Mesodermal cell (in vitro differentiated cells): ENCODE measurements at regions not wholly inside any gene's neighbourhood (a gene's known extent, or its start where the extent isn't known, plus 50 kb on each side); places are given as distances from the start of the nearest gene placed in this dataset.

Experiments
- H3K27ac ChIP-seq: 2 replicates; pipeline ENCODE4 v1.7.0; 2013; ENCODE audit warnings: mild to moderate bottlenecking, low read depth, low read length, moderate library complexity; ENCODE audit not compliant: severe bottlenecking
- H3K36me3 ChIP-seq: 2 replicates; pipeline ENCODE4 v1.7.1; 2013; ENCODE audit warnings: mild to moderate bottlenecking, low read length, moderate library complexity; ENCODE audit not compliant: control insufficient read depth, insufficient read depth
- H3K4me1 ChIP-seq: one replicate; pipeline ENCODE4 v1.7.1; 2013; ENCODE audit warnings: mild to moderate bottlenecking, low read length; ENCODE audit not compliant: insufficient read depth, control insufficient read depth, poor library complexity, severe bottlenecking
- H3K4me3 ChIP-seq: 2 replicates; pipeline ENCODE4 v1.7.0; 2013; ENCODE audit warnings: low read length, control low read depth, mild to moderate bottlenecking; ENCODE audit not compliant: insufficient read depth, poor library complexity, severe bottlenecking; ENCODE audit errors: extremely low read depth
- H3K9me3 ChIP-seq: 2 replicates; pipeline ENCODE4 v1.7.1; 2013; ENCODE audit warnings: mild to moderate bottlenecking, low read length, moderate library complexity; ENCODE audit not compliant: control insufficient read depth
- whole genome bisulfite sequencing, 2 experiments: methylation state at CpG; one replicate each; pipeline ENCODE4 v1.1.5; 2013; ENCODE audit warnings: missing lambda C conversion rate in 2 of 2; ENCODE audit not compliant: insufficient coverage in 2 of 2; 5-methylcytosine and 5-hydroxymethylcytosine counted together

DNA sequence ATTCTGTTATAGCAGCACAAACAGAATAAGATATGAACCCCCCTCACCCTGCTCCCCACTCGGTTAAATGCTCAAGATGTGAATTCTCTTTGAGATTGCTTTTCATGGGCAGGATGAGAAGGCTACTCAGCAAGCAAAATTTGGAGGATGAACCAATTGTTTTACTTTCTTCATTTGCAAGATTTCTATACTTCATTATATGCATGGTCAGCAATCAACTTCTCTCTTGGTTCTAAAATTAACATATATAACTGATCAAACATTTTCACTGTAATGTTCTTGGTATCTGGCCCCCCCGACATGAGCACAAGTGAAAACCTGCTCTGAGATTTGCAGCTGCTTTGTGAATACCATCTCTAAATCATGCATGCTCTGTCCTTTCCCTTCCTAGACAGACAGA is 556.1 kb upstream of the MDFIC2 start:
- Histone ChIP-seq H3K36me3 (no peaks in the 10 kb centered on the region), H3K9me3 (peaks cover 5% of the 10 kb centered on the region), H3K27ac (no peak overlapping the region), H3K4me3 (no peak overlapping the region), H3K4me1 (no peaks in the 10 kb centered on the region)
- 78% methylated on average over 1 of the region's 2 CpGs; no CpG with 5 or more reads in 1 of the 2 experiments for WGBS, 2 experiments

DNA sequence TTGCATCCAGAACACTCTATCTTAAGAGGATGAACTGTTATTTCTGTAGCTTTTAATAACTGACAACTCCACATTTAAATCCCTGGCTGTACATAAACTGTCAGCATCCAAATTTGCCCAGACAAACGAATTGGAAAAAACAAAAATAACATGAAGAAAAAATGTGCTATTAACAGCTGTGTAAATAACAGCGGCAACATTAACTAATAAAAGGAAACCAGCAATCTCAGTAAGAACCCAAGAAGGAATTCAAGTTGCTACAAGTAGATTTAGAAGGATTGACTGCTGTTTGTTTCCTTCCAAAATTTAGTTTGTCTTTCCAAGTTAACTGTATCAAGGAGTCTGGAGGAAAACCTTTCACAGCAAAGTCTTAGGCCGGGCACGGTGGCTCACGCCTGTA is 550.6 kb upstream of the MDFIC2 start:
- no peak overlapping the region for H3K27ac ChIP-seq
- no peaks in the 10 kb centered on the region for H3K36me3 ChIP-seq
- peaks cover 2% of the 10 kb centered on the region for H3K4me1 ChIP-seq
- H3K9me3 ChIP-seq, result no peaks in the 10 kb centered on the region
- 92 to 94% methylated on average over 3 of the region's 5 CpGs for WGBS, 2 experiments
- no peak overlapping the region for H3K4me3 ChIP-seq

DNA sequence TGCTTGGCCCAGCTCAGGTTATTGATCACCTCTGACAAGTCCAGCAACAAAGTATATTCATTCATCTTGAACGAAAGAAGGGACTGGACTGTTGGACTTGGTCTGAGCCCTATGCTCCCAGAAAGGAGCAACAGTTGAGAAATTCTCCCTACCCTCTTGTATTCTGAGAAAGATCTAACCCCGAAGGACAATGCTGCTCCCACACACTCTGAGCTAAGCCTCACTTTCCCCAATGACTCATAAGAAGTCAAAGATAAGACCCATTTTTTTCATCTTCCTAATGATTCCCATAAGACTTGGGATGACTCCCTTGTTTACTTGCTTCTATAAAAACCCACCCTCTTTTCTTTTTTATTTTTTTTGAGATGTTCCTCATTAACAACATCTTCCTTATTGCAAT is 549.4 kb upstream of the MDFIC2 start:
- Histone ChIP-seq H3K9me3 (no peaks in the 10 kb centered on the region), H3K36me3 (no peaks in the 10 kb centered on the region), H3K27ac (no peak overlapping the region), H3K4me3 (no peak overlapping the region), H3K4me1 (peaks cover 6% of the 10 kb centered on the region)
- 78 to 91% methylated on average over 1 to 2 of the region's 2 CpGs for WGBS, 2 experiments

DNA sequence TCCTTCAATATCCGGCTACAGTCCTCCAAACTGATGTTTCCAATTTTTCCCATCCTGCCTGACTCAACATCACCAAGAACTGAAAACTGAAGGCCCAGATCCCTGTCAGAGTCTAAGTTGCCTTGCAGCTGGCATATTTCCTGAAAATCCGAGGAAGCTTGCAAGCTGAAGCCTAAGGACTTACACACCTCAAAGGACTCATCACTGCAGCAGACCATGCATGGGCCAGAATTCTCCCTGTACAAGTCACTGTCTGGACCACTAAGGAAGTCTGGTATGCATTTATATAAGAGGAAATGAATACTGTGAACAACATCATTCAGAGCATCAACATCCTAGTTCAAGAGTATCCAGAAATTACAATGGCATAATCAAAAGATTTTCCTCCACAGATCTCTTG is 548.8 kb upstream of the MDFIC2 start:
- no peaks in the 10 kb centered on the region for H3K9me3 ChIP-seq
- no peaks in the 10 kb centered on the region for H3K36me3 ChIP-seq
- no peak overlapping the region for H3K4me3 ChIP-seq
- WGBS, 2 experiments, result 73 to 100% methylated on average over 1 to 2 of the region's 2 CpGs
- no peak overlapping the region for H3K27ac ChIP-seq
- H3K4me1 ChIP-seq, result peaks cover 8% of the 10 kb centered on the region

DNA sequence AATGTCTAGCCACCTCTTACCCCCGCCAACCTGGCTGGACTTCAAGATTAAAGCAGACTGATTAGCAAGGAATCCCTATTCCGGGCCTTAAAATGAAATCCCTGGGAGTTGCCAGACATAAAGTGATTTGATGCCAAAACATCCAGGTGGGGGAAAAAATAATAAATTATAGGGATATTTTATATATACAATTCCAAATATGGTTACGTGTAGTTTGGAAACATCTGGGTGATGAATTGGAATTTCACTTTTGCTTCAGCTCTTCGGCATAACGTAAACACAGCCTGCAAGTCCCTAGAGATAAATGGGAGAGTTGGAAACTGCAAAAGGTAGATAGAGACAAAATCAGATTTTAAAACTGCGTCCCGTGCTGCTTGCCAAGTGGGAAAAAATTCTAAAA is 545.5 kb upstream of the MDFIC2 start:
- Histone ChIP-seq H3K4me1 (peaks cover 24% of the 10 kb centered on the region), H3K27ac (no peak overlapping the region), H3K4me3 (no peak overlapping the region), H3K36me3 (no peaks in the 10 kb centered on the region), H3K9me3 (no peaks in the 10 kb centered on the region)
- 90 to 95% methylated on average over 4 to 5 of the region's 7 CpGs for WGBS, 2 experiments

DNA sequence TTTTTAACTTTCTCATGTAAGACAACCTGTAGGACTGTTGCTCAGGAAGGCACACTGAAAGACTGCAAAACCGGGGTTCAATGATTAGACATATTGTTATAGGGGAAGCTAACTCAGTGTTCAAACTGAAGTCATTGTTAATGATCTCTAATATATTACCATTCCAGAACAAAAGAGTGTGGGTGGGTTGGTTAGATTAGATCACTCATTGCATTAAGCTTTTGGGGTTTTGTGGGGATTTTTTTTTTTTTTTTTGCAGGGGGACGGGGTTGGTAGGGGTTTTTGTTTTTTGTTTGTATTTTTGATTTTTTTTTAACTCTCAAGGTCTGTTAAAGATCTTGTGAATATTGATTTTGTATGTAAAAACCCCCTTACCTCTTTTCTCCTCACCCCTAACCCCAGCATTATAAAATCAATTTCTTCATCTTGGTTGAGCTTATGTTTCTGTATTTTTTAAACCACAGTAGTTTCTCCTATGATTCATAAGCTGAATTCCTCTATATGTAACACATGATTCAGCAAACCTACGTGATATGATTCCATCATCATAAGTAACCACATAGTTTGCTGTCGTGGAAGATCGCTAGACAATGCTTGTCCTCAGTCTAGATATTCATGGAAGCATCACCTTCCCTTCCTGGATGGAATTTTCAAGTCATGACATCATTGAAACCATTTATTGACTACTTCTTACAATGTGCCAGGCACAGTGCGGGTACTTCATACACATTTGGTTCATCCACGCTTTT is 544.1 kb upstream of the MDFIC2 start:
- 92 to 96% methylated on average over 3 of the region's 7 CpGs for WGBS, 2 experiments
- Histone ChIP-seq H3K27ac (no peak overlapping the region), H3K4me3 (no peak overlapping the region), H3K36me3 (no peaks in the 10 kb centered on the region), H3K4me1 (peaks cover 24% of the 10 kb centered on the region), H3K9me3 (no peaks in the 10 kb centered on the region)

DNA sequence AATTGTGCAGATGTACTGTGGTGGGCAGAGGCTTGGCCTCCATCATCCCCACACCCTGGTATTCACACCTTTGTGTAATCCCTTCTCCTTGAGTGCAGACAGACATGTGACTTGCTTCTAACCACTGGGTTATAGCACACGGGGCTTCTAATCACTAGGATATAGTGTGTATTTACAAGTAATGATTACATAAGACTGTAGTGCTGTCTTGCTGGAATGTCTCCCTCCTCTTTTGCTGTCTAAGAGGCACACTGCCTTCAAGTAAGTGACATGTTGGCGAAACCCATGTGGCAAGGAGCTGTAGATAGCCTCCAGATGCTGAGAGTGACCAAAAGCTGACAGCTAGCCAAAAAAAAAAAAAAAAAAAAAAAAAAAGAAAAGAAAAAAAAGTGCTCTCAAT is 542.7 kb upstream of the MDFIC2 start:
- Histone ChIP-seq H3K4me3 (no peak overlapping the region), H3K27ac (no peak overlapping the region), H3K9me3 (no peaks in the 10 kb centered on the region), H3K4me1 (peaks cover 32% of the 10 kb centered on the region), H3K36me3 (no peaks in the 10 kb centered on the region)
- 83% methylated on average over 1 of the region's 2 CpGs; no CpG with 5 or more reads in 1 of the 2 experiments for WGBS, 2 experiments

DNA sequence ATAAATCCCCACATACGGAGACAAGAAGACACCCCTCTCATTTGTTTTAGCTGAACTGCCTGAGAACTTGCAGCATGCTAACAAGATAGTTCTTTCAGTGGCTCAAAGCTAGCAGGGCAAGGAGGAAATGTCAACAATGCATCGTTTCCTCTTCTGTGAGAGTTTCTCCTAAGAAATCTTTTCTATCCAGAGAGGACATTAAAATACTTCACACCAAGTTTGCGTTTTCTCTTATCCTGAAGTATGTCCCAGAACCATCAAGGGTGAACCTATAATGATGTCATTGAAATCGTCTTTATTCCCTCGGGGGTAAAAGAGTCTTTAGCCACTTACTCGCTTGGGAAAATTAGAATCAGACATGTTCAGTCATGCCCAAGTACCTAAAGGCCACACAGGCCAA is 541.7 kb upstream of the MDFIC2 start:
- peaks cover 35% of the 10 kb centered on the region for H3K4me1 ChIP-seq
- no peaks in the 10 kb centered on the region for H3K9me3 ChIP-seq
- no peaks in the 10 kb centered on the region for H3K36me3 ChIP-seq
- peak overlapping the region; percentile 76 for H3K27ac ChIP-seq
- no peak overlapping the region for H3K4me3 ChIP-seq
- 30 to 57% methylated on average over 3 to 5 of the region's 6 CpGs for WGBS, 2 experiments

DNA sequence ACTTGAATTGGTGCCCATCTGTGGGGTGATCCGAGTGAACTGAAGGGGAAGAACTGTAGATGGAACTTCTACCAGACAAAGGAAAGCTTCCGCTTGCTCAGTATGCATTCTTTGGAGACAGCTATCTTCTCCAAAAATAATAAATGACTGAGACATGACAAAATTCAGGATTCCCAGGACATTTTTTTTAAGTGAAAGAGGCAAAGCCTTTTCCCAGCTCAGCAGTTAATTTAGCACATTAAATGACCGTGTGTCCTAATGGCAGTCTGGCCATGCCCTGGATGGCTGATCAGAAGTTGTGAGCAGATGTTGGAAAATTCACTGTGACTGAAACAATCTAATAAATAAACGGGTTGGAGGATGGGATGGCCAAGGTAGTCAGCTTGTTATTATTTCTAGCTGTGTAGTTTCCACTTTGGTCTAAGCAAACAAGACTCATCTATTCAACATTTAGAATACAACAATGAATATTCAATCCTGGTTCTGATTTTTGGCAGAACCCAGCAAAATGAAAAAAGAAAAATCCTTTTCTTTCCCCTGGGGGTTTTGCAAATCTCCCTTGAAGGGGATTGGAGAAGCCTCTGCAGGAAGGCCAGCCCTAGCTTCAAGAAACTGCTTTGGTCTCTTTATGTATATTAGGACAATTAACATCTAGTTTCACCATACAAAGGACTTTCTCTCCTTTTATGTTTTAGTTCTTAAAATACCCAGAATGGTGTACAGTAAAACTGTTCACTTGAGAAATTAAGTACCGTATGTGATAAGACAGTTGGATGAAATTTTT is 540.9 kb upstream of the MDFIC2 start:
- no peak overlapping the region for H3K27ac ChIP-seq
- H3K36me3 ChIP-seq, result no peaks in the 10 kb centered on the region
- no peaks in the 10 kb centered on the region for H3K9me3 ChIP-seq
- 86 to 90% methylated on average over 1 to 2 of the region's 5 CpGs for WGBS, 2 experiments
- no peak overlapping the region for H3K4me3 ChIP-seq
- peaks cover 35% of the 10 kb centered on the region for H3K4me1 ChIP-seq

DNA sequence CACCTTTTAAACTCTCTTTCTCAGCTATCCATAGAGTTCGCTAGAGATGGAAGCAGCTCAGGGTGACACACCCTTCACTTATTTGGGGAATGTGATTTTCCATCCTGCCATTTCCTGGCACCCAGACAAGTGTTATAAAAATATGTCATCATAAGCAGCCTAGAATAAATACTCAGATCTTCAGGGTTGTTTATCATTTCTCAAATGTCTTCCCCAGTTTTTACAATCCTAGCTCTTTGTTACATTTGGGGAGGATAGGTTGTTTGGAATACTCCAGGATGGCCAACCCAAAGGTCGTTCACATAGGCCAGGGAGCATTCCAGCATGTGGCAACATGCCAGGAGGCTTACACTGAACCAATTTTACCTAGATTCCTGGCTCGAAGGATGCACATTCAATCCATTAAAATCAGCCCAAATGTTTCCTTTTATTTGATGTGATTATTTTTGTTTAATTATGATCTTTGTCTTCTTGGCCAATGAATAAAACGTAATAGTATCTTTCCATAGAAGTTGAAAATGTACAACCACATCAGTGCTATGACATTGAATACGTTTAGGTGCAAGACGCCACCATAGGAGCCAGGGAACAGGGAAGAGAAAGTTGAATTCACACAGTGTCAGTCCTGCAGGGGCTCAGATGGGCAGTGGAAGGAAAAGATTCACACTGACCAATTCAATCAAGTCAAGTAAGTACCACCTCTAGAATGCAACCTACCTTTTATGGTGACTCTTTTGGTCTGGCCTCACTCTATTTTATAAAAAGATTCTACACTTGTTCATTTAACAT is 537.7 kb upstream of the MDFIC2 start:
- peak overlapping the region; percentile 79 for H3K27ac ChIP-seq
- H3K9me3 ChIP-seq, result no peaks in the 10 kb centered on the region
- 94% methylated on average over 2 of the region's 6 CpGs; no CpG with 5 or more reads in 1 of the 2 experiments for WGBS, 2 experiments
- peaks cover 27% of the 10 kb centered on the region for H3K4me1 ChIP-seq
- H3K4me3 ChIP-seq, result no peak overlapping the region
- no peaks in the 10 kb centered on the region for H3K36me3 ChIP-seq
